Fibroblast of the conjunctiva (primary cell): ENCODE measurements at regions not wholly inside any gene's neighbourhood (a gene's known extent, or its start where the extent isn't known, plus 50 kb on each side); places are given as distances from the start of the nearest gene placed in this dataset.
"Not testable (repeated sequence)": the region's sequence is repeated elsewhere in the genome, so short reads cannot be mapped to it uniquely, and the experiment has no call there.

Experiments
- DNase-seq: peaks from one replicate; pipeline ENCODE4 v3.0.0-alpha.2; 2010; ENCODE audit warnings: low read depth

GRCh38 chr2:187873132-187873531, 318.9 kb upstream of the TFPI start:
- DNase-seq = no peak

- DNase-seq = no peak
Measured at GRCh38 chr2:187874786-187875185, 320.6 kb upstream of the TFPI start.

GRCh38 chr2:187875261-187876141, 321.3 kb upstream of the TFPI start:
- no peak for DNase-seq

GRCh38 chr2:187876554-187876953, 322.3 kb upstream of the TFPI start:
- DNase-seq = no peak

GRCh38 chr2:187877391-187877790, 323.2 kb upstream of the TFPI start:
- DNase-seq = no peak

- DNase-seq = peak; percentile 24
Measured at GRCh38 chr2:187878112-187878511, 323.9 kb upstream of the TFPI start.

- DNase-seq = no peak
Measured at GRCh38 chr2:187879491-187879890, 325.3 kb upstream of the TFPI start.

- no peak for DNase-seq
Measured at GRCh38 chr2:187884003-187884402, 329.8 kb upstream of the TFPI start.

GRCh38 chr2:187890690-187891089, 336.5 kb upstream of the TFPI start:
- DNase-seq = no peak

GRCh38 chr2:187900021-187900420, 345.8 kb upstream of the TFPI start:
- no peak for DNase-seq

- no peak for DNase-seq
Measured at GRCh38 chr2:187906021-187906420, 351.8 kb upstream of the TFPI start.

GRCh38 chr2:187910922-187911321, 356.7 kb upstream of the TFPI start:
- DNase-seq = not testable (repeated sequence)

GRCh38 chr2:187912950-187913349, 358.7 kb upstream of the TFPI start:
- DNase-seq = no peak

GRCh38 chr2:187915810-187916209, 361.6 kb upstream of the TFPI start:
- no peak for DNase-seq

- DNase-seq = no peak
Measured at GRCh38 chr2:187916799-187917198, 362.6 kb upstream of the TFPI start.

GRCh38 chr2:187917535-187917934, 363.3 kb upstream of the TFPI start:
- DNase-seq = no peak

GRCh38 chr2:187918996-187919821, 365.0 kb upstream of the TFPI start:
- DNase-seq = no peak

- DNase-seq = no peak
Measured at GRCh38 chr2:187920511-187920910, 366.3 kb upstream of the TFPI start.

- no peak for DNase-seq
Measured at GRCh38 chr2:187922846-187923245, 368.6 kb upstream of the TFPI start.

- no peak for DNase-seq
Measured at GRCh38 chr2:187924293-187924692, 367.4 kb upstream of the GULP1 start.

GRCh38 chr2:187934236-187934635, 357.4 kb upstream of the GULP1 start:
- no peak for DNase-seq

GRCh38 chr2:187934692-187935091, 357.0 kb upstream of the GULP1 start:
- no peak for DNase-seq

- no peak for DNase-seq
Measured at GRCh38 chr2:187935126-187935525, 356.5 kb upstream of the GULP1 start.
